ENCODE measurements at regions not wholly inside any gene's neighbourhood (a gene's known extent, or its start where the extent isn't known, plus 50 kb on each side); places are given as distances from the start of the nearest gene placed in this dataset.

GRCh38 chr9:8221462-8221861, 421.9 kb upstream of the DMAC1 start:
- TF ChIP-seq POLR2A (IDR thresholded peaks at IDR 0.05): no peak
- TF ChIP-seq CTCF (IDR thresholded peaks at IDR 0.05): no peak

Measured in transverse colon (tissue), 3 donors.